Activated CD4-positive, alpha-beta T cell treated with anti-CD3 and anti-CD28 coated beads, Interleukin-2, Interleukin-4, amounts not matched to agents 100 ng/mL and 50 ng/mL, durations not matched to agents 16 hours and 8 hours (primary cell): ENCODE measurements at regions not wholly inside any gene's neighbourhood (a gene's known extent, or its start where the extent isn't known, plus 50 kb on each side); places are given as distances from the start of the nearest gene placed in this dataset.
"Not testable (repeated sequence)": the region's sequence is repeated elsewhere in the genome, so short reads cannot be mapped to it uniquely, and the experiment has no call there.

Experiments
- DNase-seq: peaks from one replicate; pipeline ENCODE4 v3.0.0-alpha.2; 2020; ENCODE audit warnings: low spot score

- DNase-seq, result no peak
Measured at GRCh38 chr7:9071160-9071762, 637.9 kb downstream of the NXPH1 start.

- not testable (repeated sequence) for DNase-seq
Measured at GRCh38 chr7:9075774-9076173, 642.4 kb downstream of the NXPH1 start.

- DNase-seq, result no peak
Measured at GRCh38 chr7:9082203-9082602, 648.8 kb downstream of the NXPH1 start.

- DNase-seq, result no peak
Measured at GRCh38 chr7:9083837-9084236, 650.4 kb downstream of the NXPH1 start.

GRCh38 chr7:9091282-9091681, 657.9 kb downstream of the NXPH1 start:
- DNase-seq, result no peak

GRCh38 chr7:9097565-9098060, 664.2 kb downstream of the NXPH1 start:
- DNase-seq, result no peak

- no peak for DNase-seq
Measured at GRCh38 chr7:9100289-9100688, 666.9 kb downstream of the NXPH1 start.

GRCh38 chr7:9102846-9103245, 669.4 kb downstream of the NXPH1 start:
- DNase-seq, result no peak

- no peak for DNase-seq
Measured at GRCh38 chr7:9106747-9107146, 673.3 kb downstream of the NXPH1 start.

- no peak for DNase-seq
Measured at GRCh38 chr7:9120331-9120730, 686.9 kb downstream of the NXPH1 start.

GRCh38 chr7:9124320-9124719, 690.9 kb downstream of the NXPH1 start:
- no peak for DNase-seq

GRCh38 chr7:9125246-9125645, 691.8 kb downstream of the NXPH1 start:
- no peak for DNase-seq

GRCh38 chr7:9127901-9128300, 694.5 kb downstream of the NXPH1 start:
- no peak for DNase-seq

- DNase-seq, result no peak
Measured at GRCh38 chr7:9148687-9149086, 715.3 kb downstream of the NXPH1 start.

- no peak for DNase-seq
Measured at GRCh38 chr7:9149499-9150082, 716.2 kb downstream of the NXPH1 start.

GRCh38 chr7:9163691-9164090, 730.3 kb downstream of the NXPH1 start:
- DNase-seq, result not testable (repeated sequence)

- no peak for DNase-seq
Measured at GRCh38 chr7:9175871-9176270, 742.5 kb downstream of the NXPH1 start.

GRCh38 chr7:9181356-9181755, 747.9 kb downstream of the NXPH1 start:
- no peak for DNase-seq

- no peak for DNase-seq
Measured at GRCh38 chr7:9186730-9187129, 753.3 kb downstream of the NXPH1 start.

GRCh38 chr7:9189703-9190102, 756.3 kb downstream of the NXPH1 start:
- no peak for DNase-seq

GRCh38 chr7:9192969-9193368, 759.6 kb downstream of the NXPH1 start:
- DNase-seq, result no peak

GRCh38 chr7:9200626-9201025, 767.2 kb downstream of the NXPH1 start:
- DNase-seq, result no peak

GRCh38 chr7:9201928-9202327, 768.5 kb downstream of the NXPH1 start:
- no peak for DNase-seq

GRCh38 chr7:9204571-9204970, 771.2 kb downstream of the NXPH1 start:
- no peak for DNase-seq
